Activated naive CD8-positive, alpha-beta T cell treated with anti-CD3 and anti-CD28 coated beads, Interleukin-2, amount 50 U/mL, for 24 hours (primary cell): ENCODE measurements at regions not wholly inside any gene's neighbourhood (a gene's known extent, or its start where the extent isn't known, plus 50 kb on each side); places are given as distances from the start of the nearest gene placed in this dataset.

Source experiments
- ATAC-seq: fragments of 150-1000 bp; cut with Tn5 transposase; one replicate; pipeline ENCODE4 v1.10.0; 2021
- DNase-seq: peaks from one replicate; pipeline ENCODE4 v3.0.0; 2021
- H3K27ac Mint-ChIP-seq: one replicate; pipeline ENCODE4 v1.8.0; 2021; ENCODE audit warnings: mild to moderate bottlenecking, mixed read lengths
- H3K27me3 Mint-ChIP-seq: one replicate; pipeline ENCODE4 v1.8.0; 2021; ENCODE audit warnings: mixed read lengths
- H3K36me3 Mint-ChIP-seq: one replicate; pipeline ENCODE4 v1.8.0; 2021; ENCODE audit warnings: low read depth, mixed read lengths
- H3K4me1 Mint-ChIP-seq: one replicate; pipeline ENCODE4 v1.8.0; 2021; ENCODE audit warnings: mixed read lengths
- H3K4me3 Mint-ChIP-seq: one replicate; pipeline ENCODE4 v1.8.0; 2021; ENCODE audit warnings: mild to moderate bottlenecking, moderate library complexity, mixed read lengths
- H3K9me3 Mint-ChIP-seq: one replicate; pipeline ENCODE4 v1.8.0; 2021; ENCODE audit warnings: mixed read lengths

- H3K36me3 Mint-ChIP-seq = no peaks in the 10 kb centered on the region
- no peak overlapping the region for H3K27ac Mint-ChIP-seq
These were observed 611.3 kb downstream of the HDGFL1 start for GRCh38 chr6:23180504-23181293.

DNA sequence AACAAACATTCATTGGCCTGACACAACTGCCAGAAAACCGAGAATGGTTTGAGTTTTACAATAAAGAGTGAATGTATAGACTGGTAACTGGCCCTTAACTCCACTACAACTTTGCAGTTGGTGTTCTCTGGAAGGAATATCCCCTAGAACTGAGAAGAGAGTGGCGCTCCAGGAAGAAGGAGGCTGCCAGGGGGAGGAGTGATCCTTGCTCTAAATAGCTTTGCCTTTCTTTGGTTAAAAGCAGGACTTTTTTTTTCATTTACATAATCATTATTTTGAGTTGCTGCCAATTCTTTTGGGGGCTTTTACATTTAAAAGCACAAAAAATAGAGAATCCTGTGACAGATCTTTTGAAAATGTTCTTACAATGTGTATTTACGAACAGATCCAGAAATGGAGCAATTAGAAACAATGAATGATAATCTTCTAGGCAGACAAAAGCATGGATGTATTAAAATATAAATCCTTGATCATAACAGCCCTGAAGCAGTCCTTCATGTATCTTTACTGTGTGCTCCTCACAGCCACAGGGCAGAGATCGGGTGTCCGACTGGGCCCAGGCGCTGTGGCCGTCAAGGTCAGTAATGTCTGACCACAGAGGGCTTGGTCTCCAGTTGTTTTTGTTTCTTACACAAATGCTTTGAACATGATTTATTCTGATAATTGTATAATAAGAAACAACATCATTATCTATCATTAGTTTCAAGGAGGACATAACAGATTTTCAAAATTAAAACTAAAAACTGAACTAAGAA is 612.2 kb downstream of the HDGFL1 start:
- Mint-ChIP-seq H3K27ac (no peak overlapping the region), H3K4me3 (no peak overlapping the region), H3K9me3 (no peaks in the 10 kb centered on the region), H3K36me3 (no peaks in the 10 kb centered on the region), H3K27me3 (no peaks in the 10 kb centered on the region), H3K4me1 (no peaks in the 10 kb centered on the region)
- ATAC-seq = no peak
- DNase-seq = no peak

More at GRCh38 chr6:23180504-23181293, 611.3 kb downstream of the HDGFL1 start:
- ATAC-seq (no peak), DNase-seq (no peak)
- H3K9me3 Mint-ChIP-seq = peaks cover 2% of the 10 kb centered on the region
- peaks cover 2% of the 10 kb centered on the region for H3K4me1 Mint-ChIP-seq
- H3K4me3 Mint-ChIP-seq = no peak overlapping the region
- no peaks in the 10 kb centered on the region for H3K27me3 Mint-ChIP-seq

- Mint-ChIP-seq H3K4me1 (no peaks in the 10 kb centered on the region), H3K36me3 (no peaks in the 10 kb centered on the region), H3K9me3 (no peaks in the 10 kb centered on the region), H3K27ac (no peak overlapping the region), H3K27me3 (no peaks in the 10 kb centered on the region), H3K4me3 (no peak overlapping the region)
- DNase-seq (no peak), ATAC-seq (no peak)
These were observed 614.5 kb downstream of the HDGFL1 start for GRCh38 chr6:23183846-23184245.

DNA sequence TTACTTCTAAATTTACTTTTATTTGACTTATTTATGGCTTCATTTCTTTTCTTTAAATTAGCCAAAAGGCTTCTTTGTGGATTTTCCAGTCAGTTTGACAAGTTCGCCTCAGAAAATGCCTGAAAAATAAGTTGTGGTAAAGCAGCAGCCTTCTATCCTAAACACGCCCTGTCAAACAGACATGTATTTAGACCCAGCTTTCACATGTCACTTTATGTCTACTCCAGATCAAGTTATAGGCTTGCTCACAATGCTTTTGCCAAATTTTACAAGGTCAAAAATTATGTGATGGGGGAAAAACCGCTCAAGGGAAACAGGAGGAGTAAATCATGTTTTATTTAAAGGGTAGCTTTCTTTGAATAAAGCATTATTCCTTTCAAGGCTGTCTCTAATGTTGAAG is 615.0 kb downstream of the HDGFL1 start:
- no peak overlapping the region for H3K27ac Mint-ChIP-seq
- ATAC-seq (no peak), DNase-seq (no peak)
- H3K9me3 Mint-ChIP-seq = no peaks in the 10 kb centered on the region
- no peaks in the 10 kb centered on the region for H3K27me3 Mint-ChIP-seq
- no peak overlapping the region for H3K4me3 Mint-ChIP-seq
- H3K4me1 Mint-ChIP-seq = no peaks in the 10 kb centered on the region
- H3K36me3 Mint-ChIP-seq = no peaks in the 10 kb centered on the region

DNA sequence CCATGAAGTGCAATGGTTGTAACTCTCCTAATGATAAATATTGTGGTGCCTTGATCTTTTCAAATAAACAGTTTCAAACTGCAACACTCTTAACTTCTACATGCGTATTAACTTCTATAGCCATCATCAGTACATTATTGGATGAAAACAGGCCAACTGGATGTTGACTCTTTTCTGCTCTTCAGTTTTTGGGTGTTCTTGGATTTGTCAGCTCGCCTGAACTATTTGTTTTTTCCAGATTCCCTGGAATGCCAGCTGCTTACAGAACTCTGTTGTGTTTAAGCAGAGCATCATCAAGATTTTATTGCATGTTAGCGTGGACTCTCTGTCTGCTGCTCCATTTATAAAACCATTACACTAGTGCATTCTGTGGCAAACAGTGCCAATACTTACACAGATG is 626.1 kb downstream of the HDGFL1 start:
- H3K4me1 Mint-ChIP-seq = no peaks in the 10 kb centered on the region

DNA sequence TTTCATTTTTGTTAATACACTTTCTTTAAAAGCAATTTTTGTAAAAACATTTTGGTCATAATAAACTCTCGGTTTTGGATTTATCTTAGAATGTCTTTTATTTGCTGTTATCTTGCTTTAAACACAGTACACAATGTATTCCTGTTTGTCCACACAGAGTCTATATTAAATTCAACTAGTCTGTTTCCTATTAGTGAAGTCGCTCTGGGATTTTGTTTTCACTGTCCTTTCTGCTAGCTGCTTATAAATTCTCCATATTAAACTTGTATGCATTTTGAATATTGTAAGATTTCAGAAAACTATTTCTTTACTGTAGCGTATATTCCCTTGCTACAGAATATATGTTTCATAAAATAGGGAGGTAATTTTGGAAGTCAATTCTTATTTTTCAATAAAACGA is 630.2 kb downstream of the HDGFL1 start:
- Mint-ChIP-seq H3K27me3 (no peaks in the 10 kb centered on the region), H3K27ac (no peak overlapping the region), H3K9me3 (no peaks in the 10 kb centered on the region), H3K36me3 (no peaks in the 10 kb centered on the region), H3K4me1 (no peaks in the 10 kb centered on the region), H3K4me3 (no peak overlapping the region)
- ATAC-seq (no peak), DNase-seq (no peak)

More for the DNA sequence above, 626.1 kb downstream of the HDGFL1 start:
- Mint-ChIP-seq H3K9me3 (no peaks in the 10 kb centered on the region), H3K36me3 (no peaks in the 10 kb centered on the region), H3K27me3 (no peaks in the 10 kb centered on the region), H3K27ac (no peak overlapping the region), H3K4me3 (no peak overlapping the region)
- DNase-seq = no peak
- no peak for ATAC-seq

DNA sequence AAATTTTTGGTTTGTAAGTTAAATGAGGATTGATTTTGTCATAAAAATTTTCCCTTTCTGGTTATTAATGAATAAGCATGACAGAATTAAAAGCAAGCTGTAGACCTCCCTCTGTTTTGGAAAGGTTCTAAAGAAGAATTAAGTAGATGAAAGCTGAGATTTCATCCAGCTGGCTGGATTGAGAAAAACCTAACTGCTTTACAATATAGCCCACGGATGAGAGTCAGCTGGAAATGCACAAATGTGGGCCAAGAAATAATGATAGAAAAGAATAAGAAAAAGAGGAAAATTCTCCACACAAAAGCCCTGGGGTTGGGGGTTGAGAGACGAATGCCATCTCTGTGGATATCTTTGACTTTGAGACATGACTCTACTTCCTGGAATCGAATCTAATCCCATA is 631.6 kb downstream of the HDGFL1 start:
- ATAC-seq (no peak), DNase-seq (no peak)
- H3K27me3 Mint-ChIP-seq = no peaks in the 10 kb centered on the region
- no peaks in the 10 kb centered on the region for H3K4me1 Mint-ChIP-seq
- peaks cover 4% of the 10 kb centered on the region for H3K9me3 Mint-ChIP-seq
- no peak overlapping the region for H3K4me3 Mint-ChIP-seq
- H3K36me3 Mint-ChIP-seq = no peaks in the 10 kb centered on the region
- no peak overlapping the region for H3K27ac Mint-ChIP-seq

- H3K27me3 Mint-ChIP-seq = no peaks in the 10 kb centered on the region
- H3K27ac Mint-ChIP-seq = no peak overlapping the region
- no peaks in the 10 kb centered on the region for H3K36me3 Mint-ChIP-seq
- H3K4me1 Mint-ChIP-seq = no peaks in the 10 kb centered on the region
- ATAC-seq (no peak), DNase-seq (no peak)
- H3K4me3 Mint-ChIP-seq = no peak overlapping the region
- H3K9me3 Mint-ChIP-seq = peaks cover 10% of the 10 kb centered on the region
These were observed 632.8 kb downstream of the HDGFL1 start for GRCh38 chr6:23202207-23202606.

DNA sequence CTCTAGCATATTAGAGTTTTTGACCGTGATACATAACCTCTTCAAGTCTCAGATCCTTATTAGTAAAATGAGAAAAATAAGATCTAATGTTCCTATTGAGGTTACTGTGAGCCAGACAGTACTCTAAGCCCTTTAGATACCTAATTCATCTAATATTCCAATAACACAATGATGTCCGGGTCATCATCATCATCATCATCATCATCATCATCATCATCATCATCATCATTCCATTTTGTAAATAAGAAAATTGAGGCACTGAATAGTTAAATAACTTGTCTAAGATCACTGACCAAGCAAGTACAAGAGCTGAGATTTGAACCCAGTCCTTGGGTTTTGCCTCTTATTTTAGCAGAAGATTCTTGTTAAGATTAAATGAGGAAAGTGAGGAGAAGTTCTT is 643.0 kb downstream of the HDGFL1 start:
- Mint-ChIP-seq H3K27me3 (no peaks in the 10 kb centered on the region), H3K9me3 (peaks cover 34% of the 10 kb centered on the region), H3K27ac (no peak overlapping the region), H3K4me1 (no peaks in the 10 kb centered on the region), H3K36me3 (no peaks in the 10 kb centered on the region), H3K4me3 (no peak overlapping the region)
- no peak for DNase-seq
- no peak for ATAC-seq

- Mint-ChIP-seq H3K27ac (no peak overlapping the region), H3K27me3 (no peaks in the 10 kb centered on the region), H3K36me3 (no peaks in the 10 kb centered on the region), H3K4me1 (no peaks in the 10 kb centered on the region), H3K4me3 (no peak overlapping the region), H3K9me3 (peaks cover 26% of the 10 kb centered on the region)
- DNase-seq = no peak
- no peak for ATAC-seq
These were observed 643.8 kb downstream of the HDGFL1 start for GRCh38 chr6:23213193-23213592.

GRCh38 chr6:23213651-23214050 is 644.3 kb downstream of the HDGFL1 start:
- no peak overlapping the region for H3K4me3 Mint-ChIP-seq
- H3K9me3 Mint-ChIP-seq = peaks cover 21% of the 10 kb centered on the region
- no peaks in the 10 kb centered on the region for H3K27me3 Mint-ChIP-seq
- no peaks in the 10 kb centered on the region for H3K36me3 Mint-ChIP-seq
- ATAC-seq (no peak), DNase-seq (no peak)
- H3K27ac Mint-ChIP-seq = no peak overlapping the region
- H3K4me1 Mint-ChIP-seq = no peaks in the 10 kb centered on the region

- H3K4me1 Mint-ChIP-seq = no peaks in the 10 kb centered on the region
- peaks cover 10% of the 10 kb centered on the region for H3K9me3 Mint-ChIP-seq
- H3K27ac Mint-ChIP-seq = no peak overlapping the region
- H3K27me3 Mint-ChIP-seq = no peaks in the 10 kb centered on the region
- DNase-seq (no peak), ATAC-seq (no peak)
- H3K4me3 Mint-ChIP-seq = no peak overlapping the region
- no peaks in the 10 kb centered on the region for H3K36me3 Mint-ChIP-seq
These were observed 649.4 kb downstream of the HDGFL1 start for GRCh38 chr6:23218751-23219150.

GRCh38 chr6:23222724-23223123 is 653.4 kb downstream of the HDGFL1 start:
- DNase-seq (no peak), ATAC-seq (no peak)
- H3K4me3 Mint-ChIP-seq = no peak overlapping the region
- H3K9me3 Mint-ChIP-seq = peaks cover 28% of the 10 kb centered on the region
- H3K4me1 Mint-ChIP-seq = no peaks in the 10 kb centered on the region
- H3K27ac Mint-ChIP-seq = no peak overlapping the region
- H3K27me3 Mint-ChIP-seq = no peaks in the 10 kb centered on the region
- no peaks in the 10 kb centered on the region for H3K36me3 Mint-ChIP-seq

DNA sequence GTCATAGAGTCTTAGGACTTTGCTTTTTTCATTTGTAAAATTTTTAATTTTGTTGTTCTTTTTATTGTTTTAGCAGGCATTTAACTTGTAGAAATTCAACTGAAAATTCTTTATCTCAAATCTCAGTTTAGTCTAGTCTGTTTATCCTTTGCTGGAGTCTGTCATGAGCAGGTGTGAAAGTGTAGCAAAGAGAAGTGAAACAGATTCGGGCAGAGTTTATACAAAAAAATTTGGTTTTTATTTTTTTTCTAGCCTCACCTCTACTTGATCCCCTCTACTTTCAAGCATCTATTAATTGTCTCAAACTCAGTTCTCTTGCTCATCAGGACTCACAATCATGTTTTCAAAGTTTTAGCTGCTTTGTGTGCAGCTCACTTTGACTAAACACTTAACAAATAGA is 655.2 kb downstream of the HDGFL1 start:
- Mint-ChIP-seq H3K36me3 (no peaks in the 10 kb centered on the region), H3K27me3 (no peaks in the 10 kb centered on the region), H3K4me3 (no peak overlapping the region), H3K9me3 (peaks cover 34% of the 10 kb centered on the region), H3K27ac (no peak overlapping the region), H3K4me1 (no peaks in the 10 kb centered on the region)
- DNase-seq (no peak), ATAC-seq (no peak)

DNA sequence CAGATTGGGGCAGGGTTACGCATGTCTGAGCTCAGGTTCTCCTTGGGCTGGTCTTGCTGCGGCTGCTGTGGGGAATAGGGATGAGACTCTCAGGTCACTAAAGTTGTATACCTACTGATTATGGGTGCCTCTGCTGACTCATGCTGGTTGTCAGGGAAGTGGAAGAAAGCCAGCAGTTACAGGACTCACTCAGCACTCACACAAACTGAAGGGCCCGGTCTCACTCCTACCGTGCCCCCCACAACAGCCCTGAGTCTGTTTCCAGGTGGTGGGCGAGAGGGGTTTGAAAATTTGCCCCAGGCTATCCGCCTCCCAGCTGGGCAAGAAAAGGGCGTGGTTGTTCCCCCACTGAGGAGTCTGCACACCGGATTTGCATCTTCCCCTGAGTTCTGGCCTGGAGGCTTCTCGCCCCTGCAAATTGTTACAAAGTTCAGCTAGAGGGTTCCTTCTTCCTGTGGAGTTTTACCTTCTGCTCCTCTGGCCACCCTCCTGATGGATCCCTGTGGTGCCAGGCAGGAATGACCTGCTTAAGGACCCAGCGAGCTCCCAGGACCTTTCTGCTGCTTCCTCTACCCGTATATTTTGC is 659.2 kb downstream of the HDGFL1 start:
- Mint-ChIP-seq H3K27ac (no peak overlapping the region), H3K4me1 (no peaks in the 10 kb centered on the region), H3K4me3 (no peak overlapping the region), H3K36me3 (no peaks in the 10 kb centered on the region), H3K27me3 (no peaks in the 10 kb centered on the region), H3K9me3 (peaks cover 30% of the 10 kb centered on the region)
- ATAC-seq (no peak), DNase-seq (no peak)
